ENCODE measurements at regions not wholly inside any gene's neighbourhood (a gene's known extent, or its start where the extent isn't known, plus 50 kb on each side); places are given as distances from the start of the nearest gene placed in this dataset.

- TF ChIP-seq, protein P1, sequence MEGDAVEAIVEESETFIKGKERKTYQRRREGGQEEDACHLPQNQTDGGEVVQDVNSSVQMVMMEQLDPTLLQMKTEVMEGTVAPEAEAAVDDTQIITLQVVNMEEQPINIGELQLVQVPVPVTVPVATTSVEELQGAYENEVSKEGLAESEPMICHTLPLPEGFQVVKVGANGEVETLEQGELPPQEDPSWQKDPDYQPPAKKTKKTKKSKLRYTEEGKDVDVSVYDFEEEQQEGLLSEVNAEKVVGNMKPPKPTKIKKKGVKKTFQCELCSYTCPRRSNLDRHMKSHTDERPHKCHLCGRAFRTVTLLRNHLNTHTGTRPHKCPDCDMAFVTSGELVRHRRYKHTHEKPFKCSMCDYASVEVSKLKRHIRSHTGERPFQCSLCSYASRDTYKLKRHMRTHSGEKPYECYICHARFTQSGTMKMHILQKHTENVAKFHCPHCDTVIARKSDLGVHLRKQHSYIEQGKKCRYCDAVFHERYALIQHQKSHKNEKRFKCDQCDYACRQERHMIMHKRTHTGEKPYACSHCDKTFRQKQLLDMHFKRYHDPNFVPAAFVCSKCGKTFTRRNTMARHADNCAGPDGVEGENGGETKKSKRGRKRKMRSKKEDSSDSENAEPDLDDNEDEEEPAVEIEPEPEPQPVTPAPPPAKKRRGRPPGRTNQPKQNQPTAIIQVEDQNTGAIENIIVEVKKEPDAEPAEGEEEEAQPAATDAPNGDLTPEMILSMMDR (IDR thresholded peaks at IDR 0.05), result no peak
- no peak for TF ChIP-seq POLR2A (IDR thresholded peaks at IDR 0.05)
Observed at GRCh38 chr1:184291701-184292100, 95.1 kb upstream of the C1orf21 start.

All from breast epithelium (tissue), 3 donors.